GM12878 (cell line): ENCODE measurements at regions not wholly inside any gene's neighbourhood (a gene's known extent, or its start where the extent isn't known, plus 50 kb on each side); places are given as distances from the start of the nearest gene placed in this dataset.
A peak's percentile ranks its signal among the peaks of the same experiment; 100 is the strongest.

Source experiments
- ATAC-seq: fragments of 200-7000 bp; cut with Tn5 transposase; 3 replicates; pipeline ENCODE4 v1.9.1; 2020; ENCODE audit warnings: mild to moderate bottlenecking, moderate library complexity
- BruUV-seq: library from RNA; stranded (reverse); fragments of 400-500 nt; replicated peaks from 2 replicates; lab custom pipeline; 2021; lab: Mats Ljungman, UMichigan
- CTCF ChIA-PET: fragments of 300-600 bp; sonication (Branson Sonifier 250); formaldehyde crosslinking; extraction: SDS; loops from one replicate; lab custom pipeline; 2021; ENCODE audit warnings: inconsistent platforms; lab: Yijun Ruan, JAX
- POLR2A ChIA-PET: fragments of 350-600 bp; formaldehyde crosslinking; extraction: SDS; loops from one replicate; lab custom pipeline; 2021; ENCODE audit warnings: inconsistent platforms; lab: Charles Lee
- RAD21 ChIA-PET: fragments of 300-600 bp; sonication (Branson Sonifier 250); formaldehyde crosslinking; loops from one replicate; lab custom pipeline; 2023; ENCODE audit warnings: antibody characterized with exemption; ENCODE audit not compliant: unreplicated experiment; lab: Charles Lee
- SMC1A ChIA-PET: fragments of 300-600 bp; sonication (Branson Sonifier 250); formaldehyde crosslinking; loops from one replicate; lab custom pipeline; 2023; ENCODE audit not compliant: unreplicated experiment, uncharacterized antibody; lab: Charles Lee
- DNase-seq: peaks from one replicate; pipeline ENCODE4 v3.0.0-alpha.2; 2011; ENCODE audit warnings: low read depth, low spot score
- FAIRE-seq: peaks from 3 replicates; lab custom pipeline; 2011; peaks lifted over from hg19 to GRCh38; lab: Jason Lieb, UNC
- H2AFZ ChIP-seq: 2 replicates; pipeline ENCODE4 v1.6.0; 2011; ENCODE audit warnings: low read depth, low read length, control low read depth; ENCODE audit not compliant: control insufficient read depth
- H3K27ac ChIP-seq: 2 replicates; pipeline ENCODE4 v1.5.1; 2011; ENCODE audit warnings: control low read depth; ENCODE audit not compliant: control insufficient read depth, insufficient read depth
- H3K27me3 ChIP-seq, 2 experiments: replicated peaks in 1 of 2; 2 replicates each; pipeline versions ENCODE4 v1.6.0 to v1.6.1; 2011; ENCODE audit warnings: low read length in 1 of 2; ENCODE audit not compliant: control insufficient read depth in 2 of 2, insufficient read depth in 2 of 2
- H3K36me3 ChIP-seq, 2 experiments: 2 replicates each; pipeline ENCODE4 v1.5.1; 2011; ENCODE audit warnings: low read length in 1 of 2; ENCODE audit not compliant: control insufficient read depth in 2 of 2, insufficient read depth in 2 of 2
- H3K4me1 ChIP-seq: 2 replicates; pipeline ENCODE4 v1.6.1; 2011; ENCODE audit warnings: mild to moderate bottlenecking, low read length, moderate library complexity, mixed read lengths; ENCODE audit not compliant: control insufficient read depth, insufficient read depth
- H3K4me2 ChIP-seq: 2 replicates; pipeline ENCODE4 v1.6.0; 2011; ENCODE audit warnings: control low read depth; ENCODE audit not compliant: control insufficient read depth, insufficient read depth
- H3K4me3 ChIP-seq: fragments of 200-600 bp; sonication (generic); 2 replicates; pipeline ENCODE4 v1.5.1; 2016
- H3K79me2 ChIP-seq: 2 replicates; pipeline ENCODE4 v1.6.0; 2011; ENCODE audit warnings: low read length; ENCODE audit not compliant: control insufficient read depth, insufficient read depth
- H3K9ac ChIP-seq: 2 replicates; pipeline ENCODE4 v1.8.0; 2011; ENCODE audit warnings: low read length, control low read depth, mixed read lengths; ENCODE audit not compliant: control insufficient read depth, insufficient read depth
- H3K9me3 ChIP-seq: replicated peaks from 3 replicates; pipeline ENCODE4 v1.5.1; 2011; ENCODE audit warnings: mild to moderate bottlenecking, low read length; ENCODE audit not compliant: control insufficient read depth, insufficient read depth
- H4K20me1 ChIP-seq: 2 replicates; pipeline ENCODE4 v1.6.0; 2011; ENCODE audit not compliant: control insufficient read depth, insufficient read depth
- BCL3 ChIP-seq: IDR thresholded peaks from 2 replicates; pipeline ENCODE4 v1.6.1; 2011; ENCODE audit warnings: borderline replicate concordance, low read depth, mild to moderate bottlenecking, moderate library complexity, low read length; ENCODE audit not compliant: insufficient read depth, poor library complexity, severe bottlenecking
- CBX5 ChIP-seq: sonication (generic); IDR thresholded peaks from 2 replicates; pipeline ENCODE4 v1.6.1; 2016; ENCODE audit warnings: low read depth, moderate library complexity, mild to moderate bottlenecking, inconsistent platforms
- ETV6 ChIP-seq, 2 experiments: fragments of 450-650 bp in 1 of 2; IDR thresholded peaks in 1 of 2; conservative IDR thresholded peaks in 1 of 2; 2 replicates each; pipeline ENCODE4 v1.6.1; 2014; ENCODE audit warnings: antibody characterized with exemption in 1 of 2, borderline replicate concordance in 1 of 2, low read depth in 1 of 2, mild to moderate bottlenecking in 1 of 2, moderate library complexity in 1 of 2
- HCFC1 ChIP-seq: fragments of 150-350 bp; IDR thresholded peaks from 2 replicates; pipeline ENCODE4 v1.6.1; 2014; ENCODE audit warnings: low read length
- MTA3 ChIP-seq: IDR thresholded peaks from 2 replicates; pipeline ENCODE4 v1.6.1; 2012; ENCODE audit warnings: low read length, inconsistent platforms, borderline replicate concordance
- PAX8 ChIP-seq: fragments of 450-650 bp; IDR thresholded peaks from 2 replicates; pipeline ENCODE4 v1.6.1; 2017; ENCODE audit warnings: mild to moderate bottlenecking, moderate library complexity
- PRDM15 ChIP-seq: fragments of 450-650 bp; formaldehyde crosslinking; IDR thresholded peaks from 2 replicates; pipeline ENCODE4 v1.4.0; 2020; ENCODE audit warnings: mild to moderate bottlenecking, moderate library complexity
- RB1 ChIP-seq: fragments of 450-650 bp; formaldehyde crosslinking; IDR thresholded peaks from 2 replicates; pipeline ENCODE4 v1.6.1; 2017; ENCODE audit warnings: mild to moderate bottlenecking, borderline replicate concordance
- RFX5 ChIP-seq: IDR thresholded peaks from 2 replicates; pipeline ENCODE4 v1.6.1; 2011; ENCODE audit warnings: low read depth, low read length, improper control_type of control experiment
- SREBF1 ChIP-seq: IDR thresholded peaks from 2 replicates; pipeline ENCODE4 v1.6.1; 2012; ENCODE audit warnings: mild to moderate bottlenecking, low read length
- STAT3 ChIP-seq: IDR thresholded peaks from 2 replicates; pipeline ENCODE4 v1.6.1; 2011; ENCODE audit warnings: low read depth, low read length, improper control_type of control experiment
- TBL1XR1 ChIP-seq: IDR thresholded peaks from 2 replicates; pipeline ENCODE4 v1.6.1; 2012; ENCODE audit warnings: low read depth, low read length, improper control_type of control experiment
- ZZZ3 ChIP-seq: IDR thresholded peaks from 2 replicates; pipeline ENCODE4 v1.6.1; 2011; ENCODE audit warnings: low read depth; ENCODE audit not compliant: control insufficient read depth, insufficient read length
- WGBS: methylation state at CpG from one replicate; pipeline ENCODE4 v1.1.6; 2016; ENCODE audit warnings: low lambda C conversion rate; ENCODE audit not compliant: insufficient replicate concordance, insufficient coverage; ENCODE audit errors: missing lambda C conversion rate; 5-methylcytosine and 5-hydroxymethylcytosine counted together
- in situ Hi-C: fragments of 300-500 bp; cut with MboI; formaldehyde crosslinking; loops from 9 replicates; pipeline ENCODE4 v1.14.3; 2018; ENCODE audit warnings: mixed read lengths
- intact Hi-C: fragments of 100-400 bp; cut with micrococcal nuclease; formaldehyde crosslinking; loops from one replicate; pipeline ENCODE4 v1.14.2; 2022; ENCODE audit not compliant: unreplicated experiment

DNA sequence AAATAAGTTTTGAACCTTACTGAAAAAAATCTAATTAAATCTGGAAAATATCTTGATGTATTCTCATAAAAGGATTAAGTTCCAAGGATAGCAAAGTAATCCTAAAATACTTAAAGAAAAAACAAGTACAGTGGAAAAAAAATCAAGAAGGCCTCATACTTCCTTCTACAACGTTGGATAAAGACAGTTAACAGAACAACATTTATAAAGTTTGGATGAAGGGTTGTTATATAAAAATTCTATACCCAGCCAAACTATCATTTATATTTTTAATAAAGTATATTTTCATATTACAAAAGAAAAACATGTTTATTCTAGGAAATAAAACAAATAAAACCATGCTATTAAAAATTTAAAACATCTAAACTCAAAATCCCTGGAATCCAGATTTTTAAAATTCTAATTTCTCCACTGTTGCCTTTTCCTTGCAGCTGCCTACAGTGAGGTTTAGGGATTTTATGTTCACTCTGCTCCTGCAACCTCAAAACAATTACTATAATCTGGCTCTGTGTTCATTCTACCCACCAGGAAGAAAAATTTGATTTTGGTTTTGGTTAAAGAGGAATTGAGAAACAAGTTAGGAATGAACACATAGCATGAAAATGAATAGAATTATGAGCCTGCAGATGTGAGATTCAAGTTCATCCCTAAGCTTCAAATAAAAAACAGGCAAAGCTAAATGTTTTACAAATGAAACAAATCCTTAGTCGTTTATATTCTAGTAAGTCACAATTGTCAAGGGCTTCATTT lies 142.8 kb downstream of the LPIN1 start (continued):
- no peak for TF ChIP-seq PRDM15 (CRISPR knock-in tag)
- TF ChIP-seq HCFC1: no peak
- no peak for TF ChIP-seq CBX5
- TF ChIP-seq PAX8: no peak

DNA sequence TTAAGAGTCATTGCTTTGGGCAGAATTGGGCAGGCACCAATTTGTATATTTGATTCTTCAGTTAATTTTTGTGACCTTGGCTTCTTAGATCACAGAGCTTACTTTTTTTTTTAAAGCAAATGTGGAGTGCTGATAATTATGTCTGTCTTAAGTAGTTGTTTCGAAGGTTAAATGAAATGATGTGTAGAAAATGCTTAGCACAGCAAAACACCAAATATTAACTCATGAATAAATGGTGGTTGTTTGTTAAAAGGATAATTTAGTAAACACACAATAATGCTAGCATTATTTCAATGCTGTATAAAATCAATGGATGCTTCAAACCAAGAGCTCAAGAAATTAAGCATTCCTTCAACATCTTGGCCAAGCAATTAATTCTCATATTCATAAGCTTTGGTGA lies 143.4 kb downstream of the LPIN1 start:
- Histone ChIP-seq H3K4me2 (no peak overlapping the region), H4K20me1 (no peaks in the 10 kb centered on the region), H3K27me3 (no peaks in the 10 kb centered on the region), H3K36me3 (peaks cover 0 to 1% of the 10 kb centered on the region in 2 experiments; a peak in 2 of 4 replicates), H3K9ac (no peak overlapping the region), H2AFZ (no peak overlapping the region), H3K27ac (no peak overlapping the region), H3K9me3 (peaks cover 19% of the 10 kb centered on the region), H3K79me2 (peaks cover 10% of the 10 kb centered on the region), H3K4me3 (no peak overlapping the region), H3K4me1 (no peaks in the 10 kb centered on the region)
- in situ Hi-C loops (no loop called here), intact Hi-C loops (no loop called here)
- SMC1A ChIA-PET: interaction anchor here (1.1 to 2.7 kb wide), 7 partner anchors 11 to 153 kb away, joined by 3 to 17 read pairs (median 7); no protein-coding TSS in a partner anchor
- DNase-seq: no peak
- BruUV-seq: TSS peak; percentile 19
- ATAC-seq: no peak
- WGBS: 38% methylated on average over 1 of the region's 1 CpG
- FAIRE-seq: no peak
- RAD21 ChIA-PET: interaction anchor here (1.0 to 1.2 kb wide), 2 partner anchors 17 to 20 kb away, joined by 3 to 4 read pairs; no protein-coding TSS in a partner anchor
- CTCF ChIA-PET: interaction anchor here (1.3 to 2.5 kb wide), 3 partner anchors 12 to 49 kb away, joined by 3 to 10 read pairs (median 5); no protein-coding TSS in a partner anchor
- TF ChIP-seq RFX5: no peak
- TF ChIP-seq TBL1XR1: no peak
- TF ChIP-seq BCL3: no peak
- TF ChIP-seq RB1: no peak
- TF ChIP-seq STAT3: no peak
- no peak for TF ChIP-seq SREBF1
- no peak for TF ChIP-seq ZZZ3
- no peak for TF ChIP-seq ETV6 (conservative IDR thresholded peaks at IDR 0.05 in 1 of 2, IDR thresholded peaks at IDR 0.05 in 1 of 2; ENCODE audit: borderline replicate concordance in 1 of 2, low read depth in 1 of 2)
- TF ChIP-seq HCFC1: no peak
- TF ChIP-seq MTA3: no peak
- POLR2A ChIA-PET: interaction anchor here (1.4 kb wide), 1 partner anchor 17 kb away, joined by 4 read pairs; no protein-coding TSS in a partner anchor
